HG03135 (cell line): ENCODE measurements at regions not wholly inside any gene's neighbourhood (a gene's known extent, or its start where the extent isn't known, plus 50 kb on each side); places are given as distances from the start of the nearest gene placed in this dataset.

Experiments used
- ATAC-seq: cut with Tn5 transposase; IDR thresholded peaks from one replicate; pipeline ENCODE4 v1.9.1; 2021; ENCODE audit warnings: mild to moderate bottlenecking, moderate library complexity; ENCODE audit not compliant: unreplicated experiment

GRCh38 chr2:64768491-64769005, 114.8 kb upstream of the SERTAD2 start:
- no peak for ATAC-seq

- no peak for ATAC-seq
These were observed 115.8 kb upstream of the SERTAD2 start for GRCh38 chr2:64769392-64770044.

GRCh38 chr2:64770137-64770780, 116.5 kb upstream of the SERTAD2 start:
- ATAC-seq, result no peak

- ATAC-seq, result no peak
These were observed 117.1 kb upstream of the SERTAD2 start for GRCh38 chr2:64770781-64771334.

- ATAC-seq, result no peak
These were observed 118.0 kb upstream of the SERTAD2 start for GRCh38 chr2:64771737-64772136.

GRCh38 chr2:64773461-64774118, 119.9 kb upstream of the SERTAD2 start:
- ATAC-seq, result no peak

GRCh38 chr2:64777841-64778240, 124.1 kb upstream of the SERTAD2 start:
- ATAC-seq, result no peak

- no peak for ATAC-seq
These were observed 125.5 kb upstream of the SERTAD2 start for GRCh38 chr2:64779117-64779690.

GRCh38 chr2:64780041-64780440, 126.3 kb upstream of the SERTAD2 start:
- no peak for ATAC-seq

- ATAC-seq, result no peak
These were observed 128.1 kb upstream of the SERTAD2 start for GRCh38 chr2:64781711-64782390.

GRCh38 chr2:64784168-64785061, 130.7 kb upstream of the SERTAD2 start:
- no peak for ATAC-seq

- no peak for ATAC-seq
These were observed 131.5 kb upstream of the SERTAD2 start for GRCh38 chr2:64785245-64785644.

GRCh38 chr2:64786343-64787018, 132.8 kb upstream of the SERTAD2 start:
- no peak for ATAC-seq

- no peak for ATAC-seq
These were observed 133.3 kb upstream of the SERTAD2 start for GRCh38 chr2:64787019-64787365.

- ATAC-seq, result no peak
These were observed 134.0 kb upstream of the SERTAD2 start for GRCh38 chr2:64787698-64788097.

- ATAC-seq, result no peak
These were observed 136.0 kb upstream of the SERTAD2 start for GRCh38 chr2:64789466-64790320.

GRCh38 chr2:64792300-64792699, 138.6 kb upstream of the SERTAD2 start:
- ATAC-seq, result no peak

GRCh38 chr2:64792995-64793639, 139.4 kb upstream of the SERTAD2 start:
- ATAC-seq, result no peak
